RKO (cell line): ENCODE measurements at regions not wholly inside any gene's neighbourhood (a gene's known extent, or its start where the extent isn't known, plus 50 kb on each side); places are given as distances from the start of the nearest gene placed in this dataset.
"Not testable (repeated sequence)": the region's sequence is repeated elsewhere in the genome, so short reads cannot be mapped to it uniquely, and the experiment has no call there.

Experiments
- DNase-seq: peaks from one replicate; pipeline ENCODE4 v3.0.0-alpha.2; 2016; ENCODE audit warnings: low spot score

DNA sequence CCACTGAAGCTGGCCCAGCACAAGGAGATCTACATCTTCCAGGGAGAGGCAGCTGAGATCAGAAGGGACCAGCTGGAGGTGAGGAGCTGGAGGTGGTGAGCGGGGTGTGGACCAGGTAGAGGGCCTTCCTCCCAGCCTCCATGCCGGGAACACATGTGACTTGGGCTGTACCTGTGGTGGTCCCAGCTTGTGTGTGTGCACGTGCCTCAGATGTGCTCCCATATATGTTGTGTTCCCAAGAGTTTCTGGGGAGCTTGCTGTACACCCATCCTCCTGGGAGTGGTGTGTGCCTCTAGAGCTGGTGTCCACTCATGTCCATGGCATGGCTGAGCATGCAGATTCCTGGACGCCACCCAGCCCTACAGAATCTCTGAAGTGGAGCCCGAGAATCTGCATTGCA is 183.7 kb upstream of the AKAP13 start:
- DNase-seq: not testable (repeated sequence)

DNA sequence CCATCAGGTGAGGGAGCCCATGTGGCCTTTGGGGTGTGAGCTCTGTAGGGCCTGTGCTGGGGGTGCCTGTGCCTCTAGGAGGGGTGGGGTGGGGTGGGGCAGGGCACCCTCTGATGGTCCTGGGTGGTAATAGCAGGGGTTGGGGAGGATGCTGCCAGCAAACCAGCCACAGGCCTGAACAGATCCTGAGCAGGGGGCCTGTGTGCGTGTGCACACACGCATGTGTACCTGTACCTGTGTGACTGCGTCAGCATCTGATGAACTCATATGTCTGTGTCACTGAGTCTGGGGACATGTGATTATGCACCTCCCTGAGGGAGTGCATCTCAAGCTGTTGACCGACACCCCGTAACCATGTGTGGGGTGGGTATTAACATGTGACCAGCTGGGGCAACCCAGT is 182.8 kb upstream of the AKAP13 start:
- DNase-seq: not testable (repeated sequence)

DNA sequence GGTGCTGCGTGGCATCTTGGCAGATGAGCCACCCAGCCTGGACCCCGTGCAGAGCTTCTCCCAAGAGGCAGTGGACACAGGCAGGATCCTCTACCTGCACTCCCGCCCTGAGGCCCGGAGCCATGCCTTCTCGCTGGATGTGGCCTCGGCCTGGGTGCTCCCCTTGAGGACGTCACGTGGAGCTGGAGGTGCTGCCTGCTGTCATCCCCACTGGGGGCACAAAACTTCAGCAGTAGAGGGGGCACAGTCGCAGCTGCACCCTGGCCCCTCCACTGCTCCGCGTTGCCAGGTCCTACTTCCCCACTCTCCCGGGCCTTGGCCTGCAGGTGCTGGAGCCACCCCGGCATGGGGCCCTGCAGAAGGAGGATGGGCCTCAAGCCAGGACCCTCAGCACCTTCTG is 182.0 kb upstream of the AKAP13 start:
- not testable (repeated sequence) for DNase-seq

- DNase-seq: not testable (repeated sequence)
Measured at GRCh38 chr15:85200215-85200614, 180.2 kb upstream of the AKAP13 start.

GRCh38 chr15:85201118-85201793 is 179.1 kb upstream of the AKAP13 start:
- not testable (repeated sequence) for DNase-seq

DNA sequence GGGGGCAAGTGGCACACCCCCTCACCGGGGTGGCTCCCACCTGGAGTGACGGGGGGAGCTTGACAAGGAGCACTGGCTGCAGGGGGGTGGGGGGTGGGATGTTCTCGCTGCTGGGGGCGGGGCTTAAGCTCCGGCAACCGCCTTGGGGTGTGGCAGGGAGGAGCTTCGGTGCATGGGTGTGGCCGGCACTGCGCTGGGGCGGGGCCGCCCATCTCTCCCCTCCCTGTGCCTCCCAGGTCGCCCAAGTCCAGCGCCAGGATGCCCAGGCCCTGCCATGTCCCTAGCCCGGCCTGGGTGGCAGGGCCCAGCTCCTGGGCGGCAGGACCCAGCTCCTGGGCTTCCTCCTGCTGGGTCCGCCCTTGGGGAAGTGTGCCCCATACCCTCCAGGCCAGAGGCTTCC is 175.9 kb upstream of the AKAP13 start:
- not testable (repeated sequence) for DNase-seq

DNA sequence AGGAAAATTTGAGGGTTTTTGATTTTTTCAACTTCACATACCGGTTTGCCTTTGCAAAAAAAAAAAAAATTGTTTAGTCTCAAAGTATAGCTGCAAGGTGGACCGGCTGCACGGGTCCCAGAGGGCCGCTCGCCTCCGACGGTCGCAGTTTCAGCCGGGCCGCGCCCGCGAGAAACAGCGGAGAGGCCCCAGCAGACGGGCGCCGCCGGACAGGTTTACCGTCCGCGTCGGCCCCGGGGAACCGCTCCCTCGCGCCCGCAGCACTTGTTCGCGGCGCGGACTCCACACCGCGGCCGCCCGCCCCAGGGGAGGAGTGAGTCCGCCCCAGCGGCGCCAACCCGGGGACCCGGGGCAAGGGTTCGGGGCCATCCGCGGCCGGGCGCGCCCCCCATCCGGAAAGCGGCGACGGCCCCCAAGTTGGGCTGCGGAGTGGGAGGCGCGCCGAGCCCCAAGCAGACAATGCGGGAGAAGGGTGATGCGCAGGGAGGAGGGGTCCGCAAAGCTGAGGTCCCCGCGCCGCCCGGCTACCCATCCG is 146.5 kb upstream of the AKAP13 start:
- DNase-seq: not testable (repeated sequence)

DNA sequence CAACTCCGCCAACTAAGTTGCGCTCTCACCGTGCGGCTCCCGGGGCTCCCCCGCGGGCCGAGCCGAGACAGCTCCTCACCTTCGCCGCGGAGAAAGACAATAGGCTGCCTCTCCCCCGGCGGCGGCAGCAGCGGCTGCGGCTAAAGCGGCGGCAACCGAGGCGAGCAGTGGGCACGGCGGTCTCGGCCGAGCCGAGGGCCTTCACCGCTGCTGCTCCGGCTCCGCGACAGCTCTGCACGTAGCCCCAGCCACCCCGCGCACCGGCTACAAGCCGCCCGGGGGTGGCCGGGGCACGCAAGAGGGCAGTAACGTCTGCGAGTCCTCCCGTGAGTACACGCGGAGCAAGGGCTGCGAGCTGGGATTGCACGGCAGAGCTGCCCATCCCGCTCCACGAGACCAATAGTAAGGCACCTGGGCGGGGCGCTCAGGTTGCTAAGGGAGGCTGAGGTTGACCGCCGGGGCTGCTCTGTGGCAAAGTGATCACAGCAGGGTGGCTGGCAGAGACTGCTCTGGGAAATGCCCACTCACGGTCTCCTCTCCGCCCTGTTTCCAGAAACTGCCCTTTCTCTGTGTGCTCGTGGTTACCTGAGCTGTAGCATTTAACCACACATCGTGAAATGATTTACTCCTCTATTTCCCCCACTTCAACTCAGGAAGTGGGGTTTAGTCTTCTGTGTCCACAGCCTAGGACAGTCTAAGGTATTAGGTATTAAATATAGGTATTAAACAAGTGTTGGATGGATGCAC is 145.8 kb upstream of the AKAP13 start:
- not testable (repeated sequence) for DNase-seq

DNA sequence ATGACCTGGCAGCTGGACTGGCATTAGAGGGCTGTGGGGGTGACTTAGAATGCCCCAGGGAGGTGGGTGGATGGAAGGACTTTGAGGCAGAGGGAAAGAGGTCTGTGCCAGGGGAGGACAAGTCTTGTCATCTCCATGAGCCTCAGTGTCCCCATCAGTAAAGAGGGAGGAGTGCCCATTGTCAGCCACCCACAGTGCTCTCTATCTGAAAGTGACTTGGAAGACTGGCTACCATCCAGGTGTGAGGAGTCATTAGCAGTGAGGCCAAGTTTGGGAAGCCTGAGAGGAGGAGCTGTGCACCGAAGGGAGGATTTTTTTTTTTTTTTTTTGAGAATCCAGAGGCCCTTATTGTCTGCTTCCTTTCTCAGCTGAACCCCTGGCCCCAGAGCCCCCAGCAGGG is 136.3 kb upstream of the AKAP13 start:
- not testable (repeated sequence) for DNase-seq

- DNase-seq: not testable (repeated sequence)
Measured at GRCh38 chr15:85250938-85251542, 129.4 kb upstream of the AKAP13 start.

DNA sequence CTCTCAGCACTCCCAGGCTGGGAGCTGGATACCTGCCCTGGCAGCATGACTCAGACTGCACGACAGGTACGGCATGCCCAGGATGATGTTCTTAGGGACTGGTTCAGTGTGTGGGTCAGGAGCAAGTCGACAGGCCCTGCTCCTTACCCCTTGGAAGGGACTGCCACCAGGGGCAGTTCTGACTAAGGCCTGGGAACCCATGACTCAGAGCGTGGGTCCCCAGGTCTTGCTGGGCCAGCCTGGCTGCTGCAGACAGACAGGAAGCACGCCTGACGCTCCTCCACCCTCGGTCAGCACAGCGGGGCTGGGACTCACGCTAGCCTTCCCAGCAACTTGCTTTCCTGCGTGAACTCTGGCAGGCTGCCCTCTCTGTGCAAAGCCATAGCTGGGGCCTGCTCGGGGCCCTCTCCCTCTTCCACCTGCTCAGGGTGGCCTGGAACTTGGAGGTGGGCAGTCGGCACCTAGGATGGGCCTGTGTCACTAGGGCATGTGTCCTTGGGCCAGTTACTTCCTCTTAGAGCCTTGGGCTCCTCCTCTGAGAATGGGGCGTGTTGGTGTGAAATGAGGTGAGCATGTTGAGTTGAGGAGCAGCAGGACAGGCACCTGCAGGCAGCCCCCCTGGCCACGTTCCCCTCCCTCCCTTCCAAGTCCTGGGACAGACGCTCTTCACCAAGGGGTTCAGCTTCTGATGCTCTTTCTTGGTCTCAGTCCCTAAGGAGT is 127.0 kb upstream of the AKAP13 start:
- DNase-seq: not testable (repeated sequence)

DNA sequence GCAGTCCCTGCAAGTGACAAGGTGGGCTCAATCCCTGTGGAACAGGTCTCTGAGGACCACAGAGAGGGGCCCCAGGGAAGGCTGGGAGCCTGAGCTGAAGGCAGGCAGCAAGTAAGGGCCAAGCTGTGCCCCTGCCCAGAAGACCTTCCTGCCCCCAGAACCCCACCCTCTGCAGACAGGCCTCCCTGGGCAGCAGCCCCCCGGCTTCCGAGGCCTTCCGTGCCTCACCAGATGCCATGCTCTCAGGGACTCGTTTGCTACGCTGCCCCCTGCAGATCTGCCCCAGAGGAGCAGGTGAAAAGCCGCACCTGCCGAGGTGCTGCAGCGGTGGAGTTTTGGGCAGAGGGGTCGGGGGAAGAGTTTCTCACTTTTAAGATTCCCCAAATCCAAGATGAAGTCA is 125.4 kb upstream of the AKAP13 start:
- not testable (repeated sequence) for DNase-seq

DNA sequence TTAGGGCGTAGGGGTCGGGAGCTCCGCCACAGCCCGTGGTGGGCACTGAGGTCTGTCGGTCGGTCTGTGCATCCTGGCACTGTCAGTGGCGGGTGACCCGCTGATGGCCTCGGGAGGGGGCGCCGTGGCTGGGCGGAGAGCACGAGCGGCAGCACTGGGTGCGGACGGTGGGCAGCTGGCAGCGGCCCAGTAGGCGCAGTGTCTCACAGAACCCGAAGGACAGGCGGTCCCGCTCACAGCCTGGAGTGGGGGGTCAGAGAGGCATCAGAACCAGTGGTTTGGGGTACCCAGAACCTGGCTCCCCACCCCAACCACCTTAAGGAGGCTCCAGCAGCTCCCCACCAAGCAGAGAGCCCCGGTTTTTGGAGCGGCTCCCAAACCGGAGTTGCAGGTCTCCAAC is 124.9 kb upstream of the AKAP13 start:
- DNase-seq: not testable (repeated sequence)

- DNase-seq: not testable (repeated sequence)
Measured at GRCh38 chr15:85256009-85256997, 124.1 kb upstream of the AKAP13 start.

GRCh38 chr15:85258062-85258445 is 122.3 kb upstream of the AKAP13 start:
- not testable (repeated sequence) for DNase-seq

DNA sequence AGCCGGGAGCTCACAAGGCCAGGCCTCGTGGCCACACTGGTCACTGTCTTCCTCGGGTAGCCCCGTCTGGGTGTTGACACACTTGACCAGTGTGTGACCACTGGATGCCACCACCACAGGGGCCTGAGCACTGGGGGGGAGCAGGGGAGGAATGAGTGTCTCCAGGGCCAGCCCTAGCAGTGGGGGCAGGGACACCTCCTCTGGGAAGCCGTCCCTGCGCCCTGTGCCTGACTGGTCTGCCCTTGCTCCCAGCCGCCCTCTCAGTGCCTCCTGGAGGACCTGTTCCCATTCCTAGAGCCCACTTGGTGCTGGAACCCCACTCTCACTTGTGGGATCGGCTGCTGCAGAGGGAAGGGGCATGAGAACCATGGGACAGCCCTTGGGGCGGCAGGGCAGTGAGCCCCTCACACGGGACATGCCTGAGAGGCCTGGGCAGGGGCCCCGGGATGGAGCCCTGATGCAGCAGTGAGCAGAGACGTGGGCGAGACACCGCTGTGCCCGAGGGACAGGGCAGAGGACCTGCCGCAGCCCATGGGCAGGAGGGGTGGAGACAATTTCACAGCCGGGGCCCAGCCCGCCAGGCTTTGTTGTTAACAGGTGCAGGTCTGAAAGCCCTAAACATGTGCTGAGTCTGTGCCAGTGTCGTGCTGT is 121.7 kb upstream of the AKAP13 start:
- DNase-seq: not testable (repeated sequence)

DNA sequence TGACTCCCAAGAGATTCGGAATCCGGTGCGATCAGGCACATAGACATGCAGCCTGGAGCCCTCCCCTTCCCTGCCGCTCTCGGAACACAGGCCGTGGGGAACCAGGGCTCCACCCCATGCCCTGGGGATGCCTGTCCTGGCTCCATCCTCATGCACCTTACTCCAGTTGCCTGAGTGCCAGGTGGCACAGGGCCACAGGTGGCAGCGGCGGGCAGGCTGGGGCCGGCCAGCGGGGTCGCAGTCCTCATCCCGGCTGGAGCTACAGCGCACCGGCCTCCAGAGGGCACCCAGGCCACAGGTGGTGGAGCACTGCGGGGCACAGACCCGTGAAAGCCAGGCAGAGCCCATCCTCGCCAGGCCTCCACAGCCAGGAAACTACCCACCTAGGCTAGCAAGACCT is 119.9 kb upstream of the AKAP13 start:
- not testable (repeated sequence) for DNase-seq

GRCh38 chr15:85262461-85263055 is 117.8 kb upstream of the AKAP13 start:
- not testable (repeated sequence) for DNase-seq

DNA sequence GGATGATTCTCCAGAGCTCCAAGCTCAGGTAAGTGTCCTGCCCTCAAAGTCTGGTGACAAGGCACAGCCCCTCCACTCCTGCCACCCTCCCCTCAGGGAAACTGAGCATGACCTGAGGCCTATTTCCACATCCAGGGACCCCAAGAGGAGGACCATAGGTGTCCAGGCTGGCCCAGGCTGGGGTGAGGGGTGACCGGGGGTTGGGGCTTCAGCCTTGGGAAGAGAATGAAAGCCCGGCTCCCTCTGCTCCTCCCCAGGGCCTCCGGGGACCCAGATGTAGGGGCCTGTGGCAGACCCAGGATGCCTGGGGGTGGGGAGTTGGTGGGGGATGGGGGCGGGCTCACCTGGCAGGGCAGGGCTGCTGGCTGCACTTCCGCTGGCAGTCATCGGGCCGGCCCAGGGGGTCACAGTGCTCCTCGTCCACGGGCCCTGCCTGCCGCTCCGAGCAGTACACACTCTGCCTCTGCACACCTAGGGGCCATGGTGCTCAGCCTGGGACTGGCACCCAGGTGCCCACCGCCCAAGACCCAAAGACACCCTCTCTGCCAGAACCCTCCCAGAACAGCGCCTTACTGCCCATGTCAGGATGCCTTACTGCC is 116.5 kb upstream of the AKAP13 start:
- DNase-seq: not testable (repeated sequence)
